Erythroblast (primary cell): ENCODE measurements at regions not wholly inside any gene's neighbourhood (a gene's known extent, or its start where the extent isn't known, plus 50 kb on each side); places are given as distances from the start of the nearest gene placed in this dataset.

ENCODE experiments used
- GATA1 ChIP-seq: IDR thresholded peaks from 2 replicates; pipeline ENCODE4 v1.6.1; 2011; ENCODE audit warnings: low read depth, mild to moderate bottlenecking, control low read depth, low read length, moderate library complexity
- POLR2A ChIP-seq: IDR thresholded peaks from 2 replicates; pipeline ENCODE4 v1.6.1; 2011; ENCODE audit warnings: mild to moderate bottlenecking, low read length

GRCh38 chr10:65346466-65346865 is 1579.4 kb upstream of the LRRTM3 start:
- no peak for TF ChIP-seq POLR2A
- TF ChIP-seq GATA1: no peak
